H1 (cell line): ENCODE measurements at regions not wholly inside any gene's neighbourhood (a gene's known extent, or its start where the extent isn't known, plus 50 kb on each side); places are given as distances from the start of the nearest gene placed in this dataset.

Experiments
- TF ChIP-seq, protein P1 (sequence below): fragments of 300-600 bp; sonication (generic); IDR thresholded peaks from 2 replicates; pipeline ENCODE4 v1.7.1; 2012; ENCODE audit warnings: low read length, moderate library complexity, mild to moderate bottlenecking, inconsistent platforms; ENCODE audit not compliant: insufficient replicate concordance

DNA sequence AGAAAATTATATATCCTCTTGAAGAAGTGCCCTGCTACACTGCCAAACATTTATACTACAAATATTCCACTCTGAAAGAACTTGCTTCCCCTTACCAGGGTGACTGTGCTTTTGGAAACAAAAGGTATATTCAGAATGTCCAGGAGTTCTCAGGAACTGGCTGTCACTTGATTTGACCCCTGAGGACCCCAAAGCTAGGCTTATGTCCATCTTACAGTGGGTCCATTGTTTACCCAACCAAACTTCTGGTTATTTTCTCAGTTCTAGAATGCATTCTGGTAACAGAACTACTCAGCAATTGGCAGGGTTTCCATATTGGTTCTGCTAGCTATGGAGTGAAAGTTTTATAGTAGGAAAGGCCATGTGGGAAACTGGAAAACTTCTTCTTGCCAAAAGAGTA is 207.1 kb upstream of the KCTD3 start (continued):
- TF ChIP-seq, protein P1, sequence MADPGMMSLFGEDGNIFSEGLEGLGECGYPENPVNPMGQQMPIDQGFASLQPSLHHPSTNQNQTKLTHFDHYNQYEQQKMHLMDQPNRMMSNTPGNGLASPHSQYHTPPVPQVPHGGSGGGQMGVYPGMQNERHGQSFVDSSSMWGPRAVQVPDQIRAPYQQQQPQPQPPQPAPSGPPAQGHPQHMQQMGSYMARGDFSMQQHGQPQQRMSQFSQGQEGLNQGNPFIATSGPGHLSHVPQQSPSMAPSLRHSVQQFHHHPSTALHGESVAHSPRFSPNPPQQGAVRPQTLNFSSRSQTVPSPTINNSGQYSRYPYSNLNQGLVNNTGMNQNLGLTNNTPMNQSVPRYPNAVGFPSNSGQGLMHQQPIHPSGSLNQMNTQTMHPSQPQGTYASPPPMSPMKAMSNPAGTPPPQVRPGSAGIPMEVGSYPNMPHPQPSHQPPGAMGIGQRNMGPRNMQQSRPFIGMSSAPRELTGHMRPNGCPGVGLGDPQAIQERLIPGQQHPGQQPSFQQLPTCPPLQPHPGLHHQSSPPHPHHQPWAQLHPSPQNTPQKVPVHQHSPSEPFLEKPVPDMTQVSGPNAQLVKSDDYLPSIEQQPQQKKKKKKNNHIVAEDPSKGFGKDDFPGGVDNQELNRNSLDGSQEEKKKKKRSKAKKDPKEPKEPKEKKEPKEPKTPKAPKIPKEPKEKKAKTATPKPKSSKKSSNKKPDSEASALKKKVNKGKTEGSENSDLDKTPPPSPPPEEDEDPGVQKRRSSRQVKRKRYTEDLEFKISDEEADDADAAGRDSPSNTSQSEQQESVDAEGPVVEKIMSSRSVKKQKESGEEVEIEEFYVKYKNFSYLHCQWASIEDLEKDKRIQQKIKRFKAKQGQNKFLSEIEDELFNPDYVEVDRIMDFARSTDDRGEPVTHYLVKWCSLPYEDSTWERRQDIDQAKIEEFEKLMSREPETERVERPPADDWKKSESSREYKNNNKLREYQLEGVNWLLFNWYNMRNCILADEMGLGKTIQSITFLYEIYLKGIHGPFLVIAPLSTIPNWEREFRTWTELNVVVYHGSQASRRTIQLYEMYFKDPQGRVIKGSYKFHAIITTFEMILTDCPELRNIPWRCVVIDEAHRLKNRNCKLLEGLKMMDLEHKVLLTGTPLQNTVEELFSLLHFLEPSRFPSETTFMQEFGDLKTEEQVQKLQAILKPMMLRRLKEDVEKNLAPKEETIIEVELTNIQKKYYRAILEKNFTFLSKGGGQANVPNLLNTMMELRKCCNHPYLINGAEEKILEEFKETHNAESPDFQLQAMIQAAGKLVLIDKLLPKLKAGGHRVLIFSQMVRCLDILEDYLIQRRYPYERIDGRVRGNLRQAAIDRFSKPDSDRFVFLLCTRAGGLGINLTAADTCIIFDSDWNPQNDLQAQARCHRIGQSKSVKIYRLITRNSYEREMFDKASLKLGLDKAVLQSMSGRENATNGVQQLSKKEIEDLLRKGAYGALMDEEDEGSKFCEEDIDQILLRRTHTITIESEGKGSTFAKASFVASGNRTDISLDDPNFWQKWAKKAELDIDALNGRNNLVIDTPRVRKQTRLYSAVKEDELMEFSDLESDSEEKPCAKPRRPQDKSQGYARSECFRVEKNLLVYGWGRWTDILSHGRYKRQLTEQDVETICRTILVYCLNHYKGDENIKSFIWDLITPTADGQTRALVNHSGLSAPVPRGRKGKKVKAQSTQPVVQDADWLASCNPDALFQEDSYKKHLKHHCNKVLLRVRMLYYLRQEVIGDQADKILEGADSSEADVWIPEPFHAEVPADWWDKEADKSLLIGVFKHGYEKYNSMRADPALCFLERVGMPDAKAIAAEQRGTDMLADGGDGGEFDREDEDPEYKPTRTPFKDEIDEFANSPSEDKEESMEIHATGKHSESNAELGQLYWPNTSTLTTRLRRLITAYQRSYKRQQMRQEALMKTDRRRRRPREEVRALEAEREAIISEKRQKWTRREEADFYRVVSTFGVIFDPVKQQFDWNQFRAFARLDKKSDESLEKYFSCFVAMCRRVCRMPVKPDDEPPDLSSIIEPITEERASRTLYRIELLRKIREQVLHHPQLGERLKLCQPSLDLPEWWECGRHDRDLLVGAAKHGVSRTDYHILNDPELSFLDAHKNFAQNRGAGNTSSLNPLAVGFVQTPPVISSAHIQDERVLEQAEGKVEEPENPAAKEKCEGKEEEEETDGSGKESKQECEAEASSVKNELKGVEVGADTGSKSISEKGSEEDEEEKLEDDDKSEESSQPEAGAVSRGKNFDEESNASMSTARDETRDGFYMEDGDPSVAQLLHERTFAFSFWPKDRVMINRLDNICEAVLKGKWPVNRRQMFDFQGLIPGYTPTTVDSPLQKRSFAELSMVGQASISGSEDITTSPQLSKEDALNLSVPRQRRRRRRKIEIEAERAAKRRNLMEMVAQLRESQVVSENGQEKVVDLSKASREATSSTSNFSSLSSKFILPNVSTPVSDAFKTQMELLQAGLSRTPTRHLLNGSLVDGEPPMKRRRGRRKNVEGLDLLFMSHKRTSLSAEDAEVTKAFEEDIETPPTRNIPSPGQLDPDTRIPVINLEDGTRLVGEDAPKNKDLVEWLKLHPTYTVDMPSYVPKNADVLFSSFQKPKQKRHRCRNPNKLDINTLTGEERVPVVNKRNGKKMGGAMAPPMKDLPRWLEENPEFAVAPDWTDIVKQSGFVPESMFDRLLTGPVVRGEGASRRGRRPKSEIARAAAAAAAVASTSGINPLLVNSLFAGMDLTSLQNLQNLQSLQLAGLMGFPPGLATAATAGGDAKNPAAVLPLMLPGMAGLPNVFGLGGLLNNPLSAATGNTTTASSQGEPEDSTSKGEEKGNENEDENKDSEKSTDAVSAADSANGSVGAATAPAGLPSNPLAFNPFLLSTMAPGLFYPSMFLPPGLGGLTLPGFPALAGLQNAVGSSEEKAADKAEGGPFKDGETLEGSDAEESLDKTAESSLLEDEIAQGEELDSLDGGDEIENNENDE = no peak
